ENCODE measurements at regions not wholly inside any gene's neighbourhood (a gene's known extent, or its start where the extent isn't known, plus 50 kb on each side); places are given as distances from the start of the nearest gene placed in this dataset.

- TF ChIP-seq CTCF (IDR thresholded peaks at IDR 0.05 in 8 of 11, conservative IDR thresholded peaks at IDR 0.05 in 3 of 11) (no peak), POLR2A (IDR thresholded peaks at IDR 0.05) (no peak)
Observed at GRCh38 chr3:115470254-115470653, 153.1 kb upstream of the GAP43 start.

Measured in spleen (tissue), 7 donors.